Astrocyte (in vitro differentiated cells and primary cell): ENCODE measurements at regions not wholly inside any gene's neighbourhood (a gene's known extent, or its start where the extent isn't known, plus 50 kb on each side); places are given as distances from the start of the nearest gene placed in this dataset.

Source experiments
- DNase-seq: peaks from one replicate; pipeline ENCODE4 v3.0.0-alpha.2; 2010; ENCODE audit warnings: low read depth
- FAIRE-seq: peaks from 2 replicates; lab custom pipeline; 2011; peaks lifted over from hg19 to GRCh38; lab: Jason Lieb, UNC
- H2AFZ ChIP-seq: 2 replicates; pipeline ENCODE4 v1.6.0; 2012; ENCODE audit warnings: low read depth, low read length, inconsistent platforms
- H3K27ac ChIP-seq: 2 replicates; pipeline ENCODE4 v1.5.1; 2011; ENCODE audit warnings: low read depth, low read length, inconsistent platforms
- H3K27me3 ChIP-seq: 2 replicates; pipeline ENCODE4 v1.6.0; 2011; ENCODE audit warnings: low read length, inconsistent platforms; ENCODE audit not compliant: insufficient read depth
- H3K36me3 ChIP-seq: 2 replicates; pipeline ENCODE4 v1.5.1; 2011; ENCODE audit warnings: low read length, inconsistent platforms; ENCODE audit not compliant: insufficient read depth
- H3K4me1 ChIP-seq: 2 replicates; pipeline ENCODE4 v1.5.1; 2011; ENCODE audit warnings: low read length, inconsistent platforms; ENCODE audit not compliant: insufficient read depth
- H3K4me2 ChIP-seq: 2 replicates; pipeline ENCODE4 v1.6.0; 2012; ENCODE audit warnings: low read length, inconsistent platforms
- H3K4me3 ChIP-seq: 2 replicates; pipeline ENCODE4 v1.5.1; 2011; ENCODE audit warnings: low read depth, mild to moderate bottlenecking, low read length, inconsistent platforms; ENCODE audit not compliant: insufficient read depth
- H3K79me2 ChIP-seq: 2 replicates; pipeline ENCODE4 v1.6.0; 2012; ENCODE audit warnings: mild to moderate bottlenecking, low read length, inconsistent platforms; ENCODE audit not compliant: insufficient read depth
- H3K9ac ChIP-seq: 2 replicates; pipeline ENCODE4 v1.6.0; 2012; ENCODE audit warnings: mild to moderate bottlenecking, low read length, inconsistent platforms
- H3K9me3 ChIP-seq: 2 replicates; pipeline ENCODE4 v1.5.1; 2012; ENCODE audit warnings: low read depth, mild to moderate bottlenecking, low read length, inconsistent platforms; ENCODE audit not compliant: insufficient read depth
- H4K20me1 ChIP-seq: 2 replicates; pipeline ENCODE4 v1.6.0; 2012; ENCODE audit warnings: low read length, inconsistent platforms; ENCODE audit not compliant: insufficient read depth
- H3K27ac Mint-ChIP-seq: one replicate; pipeline ENCODE4 v1.8.0; 2021; ENCODE audit warnings: mild to moderate bottlenecking, mixed read lengths; ENCODE audit not compliant: unreplicated experiment
- H3K27me3 Mint-ChIP-seq: one replicate; pipeline ENCODE4 v1.8.0; 2021; ENCODE audit warnings: low read depth, mixed read lengths; ENCODE audit not compliant: unreplicated experiment
- H3K36me3 Mint-ChIP-seq: one replicate; pipeline ENCODE4 v1.8.0; 2021; ENCODE audit warnings: low read depth, mixed read lengths; ENCODE audit not compliant: unreplicated experiment
- H3K4me1 Mint-ChIP-seq: one replicate; pipeline ENCODE4 v1.8.0; 2021; ENCODE audit warnings: low read depth, mixed read lengths; ENCODE audit not compliant: unreplicated experiment
- H3K4me3 Mint-ChIP-seq: one replicate; pipeline ENCODE4 v1.8.0; 2021; ENCODE audit warnings: mild to moderate bottlenecking, moderate library complexity, mixed read lengths; ENCODE audit not compliant: unreplicated experiment
- H3K9me3 Mint-ChIP-seq: one replicate; pipeline ENCODE4 v1.8.0; 2021; ENCODE audit warnings: mild to moderate bottlenecking, mixed read lengths; ENCODE audit not compliant: unreplicated experiment
- EZH2 ChIP-seq: IDR thresholded peaks from 2 replicates; pipeline ENCODE4 v1.6.1; 2012; ENCODE audit warnings: mild to moderate bottlenecking, low read length, inconsistent platforms; ENCODE audit not compliant: insufficient read depth
- TF ChIP-seq, protein P1 (sequence below): IDR thresholded peaks from 2 replicates; pipeline ENCODE4 v1.5.1; 2011; ENCODE audit warnings: low read depth, mild to moderate bottlenecking, inconsistent platforms, low read length, moderate library complexity; ENCODE audit not compliant: insufficient read depth

- H3K27me3 ChIP-seq = no peaks in the 10 kb centered on the region
- no peaks in the 10 kb centered on the region for H4K20me1 ChIP-seq
- TF ChIP-seq EZH2 = no peak
- TF ChIP-seq, protein P1, sequence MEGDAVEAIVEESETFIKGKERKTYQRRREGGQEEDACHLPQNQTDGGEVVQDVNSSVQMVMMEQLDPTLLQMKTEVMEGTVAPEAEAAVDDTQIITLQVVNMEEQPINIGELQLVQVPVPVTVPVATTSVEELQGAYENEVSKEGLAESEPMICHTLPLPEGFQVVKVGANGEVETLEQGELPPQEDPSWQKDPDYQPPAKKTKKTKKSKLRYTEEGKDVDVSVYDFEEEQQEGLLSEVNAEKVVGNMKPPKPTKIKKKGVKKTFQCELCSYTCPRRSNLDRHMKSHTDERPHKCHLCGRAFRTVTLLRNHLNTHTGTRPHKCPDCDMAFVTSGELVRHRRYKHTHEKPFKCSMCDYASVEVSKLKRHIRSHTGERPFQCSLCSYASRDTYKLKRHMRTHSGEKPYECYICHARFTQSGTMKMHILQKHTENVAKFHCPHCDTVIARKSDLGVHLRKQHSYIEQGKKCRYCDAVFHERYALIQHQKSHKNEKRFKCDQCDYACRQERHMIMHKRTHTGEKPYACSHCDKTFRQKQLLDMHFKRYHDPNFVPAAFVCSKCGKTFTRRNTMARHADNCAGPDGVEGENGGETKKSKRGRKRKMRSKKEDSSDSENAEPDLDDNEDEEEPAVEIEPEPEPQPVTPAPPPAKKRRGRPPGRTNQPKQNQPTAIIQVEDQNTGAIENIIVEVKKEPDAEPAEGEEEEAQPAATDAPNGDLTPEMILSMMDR = no peak
- no peaks in the 10 kb centered on the region for H3K4me1 ChIP-seq
- no peak overlapping the region for H3K9ac ChIP-seq
- H3K4me2 ChIP-seq = no peak overlapping the region
- peaks cover 8% of the 10 kb centered on the region for H3K9me3 Mint-ChIP-seq
- H2AFZ ChIP-seq = no peak overlapping the region
- H3K4me1 Mint-ChIP-seq = peaks cover 2% of the 10 kb centered on the region
- no peaks in the 10 kb centered on the region for H3K36me3 ChIP-seq
- FAIRE-seq = no peak
- no peak overlapping the region for H3K27ac Mint-ChIP-seq
- H3K9me3 ChIP-seq = no peaks in the 10 kb centered on the region
- no peaks in the 10 kb centered on the region for H3K36me3 Mint-ChIP-seq
- no peak overlapping the region for H3K4me3 Mint-ChIP-seq
- no peaks in the 10 kb centered on the region for H3K79me2 ChIP-seq
- H3K4me3 ChIP-seq = no peak overlapping the region
- H3K27ac ChIP-seq = no peak overlapping the region
- peaks cover 31% of the 10 kb centered on the region for H3K27me3 Mint-ChIP-seq
- no peak for DNase-seq
These were observed 114.4 kb upstream of the PPP1R26 start for GRCh38 chr9:135365013-135365768.

DNA sequence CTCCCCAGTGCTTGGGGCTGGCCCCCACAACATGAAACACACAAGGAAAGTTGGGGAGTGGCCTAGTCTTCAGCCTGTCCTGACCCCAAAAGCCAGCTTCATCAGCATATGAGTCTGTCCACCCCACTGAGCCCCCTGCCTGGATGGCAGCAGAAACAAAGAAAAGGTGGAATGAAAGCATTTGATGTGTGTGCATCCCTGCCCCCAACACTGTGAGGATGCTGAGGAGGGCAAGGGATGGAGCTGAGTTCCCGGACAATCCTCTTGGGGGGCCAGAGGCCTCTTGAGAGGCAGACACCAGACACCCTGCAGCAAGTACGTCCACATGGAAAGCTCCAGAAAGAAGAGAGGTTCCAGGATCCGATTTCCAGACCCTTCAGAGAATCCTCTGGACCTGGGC is 113.5 kb upstream of the PPP1R26 start:
- H3K4me3 ChIP-seq = no peak overlapping the region
- no peak overlapping the region for H3K4me2 ChIP-seq
- no peaks in the 10 kb centered on the region for H3K36me3 ChIP-seq
- H3K79me2 ChIP-seq = no peaks in the 10 kb centered on the region
- TF ChIP-seq EZH2 = no peak
- TF ChIP-seq, protein P1 = no peak
- H3K4me1 ChIP-seq = no peaks in the 10 kb centered on the region
- H3K4me1 Mint-ChIP-seq = peaks cover 2% of the 10 kb centered on the region
- no peak overlapping the region for H3K4me3 Mint-ChIP-seq
- H4K20me1 ChIP-seq = no peaks in the 10 kb centered on the region
- peaks cover 8% of the 10 kb centered on the region for H3K9me3 Mint-ChIP-seq
- H3K27me3 ChIP-seq = no peaks in the 10 kb centered on the region
- no peaks in the 10 kb centered on the region for H3K9me3 ChIP-seq
- H3K9ac ChIP-seq = no peak overlapping the region
- peaks cover 28% of the 10 kb centered on the region for H3K27me3 Mint-ChIP-seq
- H3K27ac ChIP-seq = no peak overlapping the region
- FAIRE-seq (no peak), DNase-seq (no peak)
- H2AFZ ChIP-seq = no peak overlapping the region
- no peak overlapping the region for H3K27ac Mint-ChIP-seq
- H3K36me3 Mint-ChIP-seq = no peaks in the 10 kb centered on the region

GRCh38 chr9:135369412-135369990 is 110.1 kb upstream of the PPP1R26 start:
- no peaks in the 10 kb centered on the region for H3K9me3 Mint-ChIP-seq
- Histone ChIP-seq H4K20me1 (no peaks in the 10 kb centered on the region), H3K79me2 (no peaks in the 10 kb centered on the region), H3K27me3 (no peaks in the 10 kb centered on the region), H3K4me2 (no peak overlapping the region), H3K4me1 (no peaks in the 10 kb centered on the region), H3K9me3 (no peaks in the 10 kb centered on the region), H3K36me3 (no peaks in the 10 kb centered on the region), H3K9ac (no peak overlapping the region), H3K27ac (no peak overlapping the region), H2AFZ (no peak overlapping the region), H3K4me3 (no peak overlapping the region)
- TF ChIP-seq, protein P1 = no peak
- no peak for TF ChIP-seq EZH2
- DNase-seq (peak; percentile 3), FAIRE-seq (no peak)
- H3K4me1 Mint-ChIP-seq = peaks cover 2% of the 10 kb centered on the region
- H3K36me3 Mint-ChIP-seq = no peaks in the 10 kb centered on the region
- peaks cover 29% of the 10 kb centered on the region for H3K27me3 Mint-ChIP-seq
- no peak overlapping the region for H3K4me3 Mint-ChIP-seq
- H3K27ac Mint-ChIP-seq = no peak overlapping the region
